GM18519 (cell line): ENCODE measurements at regions not wholly inside any gene's neighbourhood (a gene's known extent, or its start where the extent isn't known, plus 50 kb on each side); places are given as distances from the start of the nearest gene placed in this dataset.

Experiments
- ATAC-seq: cut with Tn5 transposase; IDR thresholded peaks from one replicate; pipeline ENCODE4 v1.9.1; 2021; ENCODE audit warnings: mild to moderate bottlenecking, moderate library complexity; ENCODE audit not compliant: unreplicated experiment, low FRiP score

- ATAC-seq, result no peak
These were observed 93.3 kb upstream of the PRSS58 start for GRCh38 chr7:142351145-142351544.

GRCh38 chr7:142349670-142350405 is 92.0 kb upstream of the PRSS58 start:
- ATAC-seq, result no peak

- ATAC-seq, result no peak
These were observed 91.1 kb upstream of the PRSS58 start for GRCh38 chr7:142348921-142349405.

- ATAC-seq, result no peak
These were observed 90.2 kb upstream of the PRSS58 start for GRCh38 chr7:142348100-142348499.

- ATAC-seq, result no peak
These were observed 89.2 kb upstream of the PRSS58 start for GRCh38 chr7:142347091-142347490.

- ATAC-seq, result no peak
These were observed 88.0 kb upstream of the PRSS58 start for GRCh38 chr7:142345811-142346210.

GRCh38 chr7:142338633-142339501 is 81.0 kb upstream of the PRSS58 start:
- ATAC-seq, result no peak

- ATAC-seq, result no peak
These were observed 79.5 kb upstream of the PRSS58 start for GRCh38 chr7:142337054-142338001.

GRCh38 chr7:142334806-142335205 is 76.9 kb upstream of the PRSS58 start:
- no peak for ATAC-seq

- ATAC-seq, result no peak
These were observed 76.4 kb upstream of the PRSS58 start for GRCh38 chr7:142334236-142334635.

- no peak for ATAC-seq
These were observed 74.6 kb upstream of the PRSS58 start for GRCh38 chr7:142332421-142332820.

GRCh38 chr7:142331941-142332340 is 74.1 kb upstream of the PRSS58 start:
- ATAC-seq, result no peak

GRCh38 chr7:142329062-142329790 is 71.4 kb upstream of the PRSS58 start:
- no peak for ATAC-seq

GRCh38 chr7:142328551-142328950 is 70.7 kb upstream of the PRSS58 start:
- no peak for ATAC-seq

GRCh38 chr7:142327628-142328405 is 70.0 kb upstream of the PRSS58 start:
- no peak for ATAC-seq

- ATAC-seq, result no peak
These were observed 65.8 kb upstream of the PRSS58 start for GRCh38 chr7:142323706-142324105.

- ATAC-seq, result no peak
These were observed 63.5 kb upstream of the PRSS58 start for GRCh38 chr7:142321391-142321790.

- ATAC-seq, result no peak
These were observed 63.0 kb upstream of the PRSS58 start for GRCh38 chr7:142320883-142321282.

GRCh38 chr7:142319970-142320369 is 62.1 kb upstream of the PRSS58 start:
- no peak for ATAC-seq
